GM23248 (cell line): ENCODE measurements at regions not wholly inside any gene's neighbourhood (a gene's known extent, or its start where the extent isn't known, plus 50 kb on each side); places are given as distances from the start of the nearest gene placed in this dataset.

Source experiments
- DNase-seq: peaks from one replicate; pipeline ENCODE4 v3.0.0-alpha.2; 2015
- H2AFZ ChIP-seq: fragments of 200-600 bp; sonication (generic); 2 replicates; pipeline ENCODE4 v1.6.1; 2016; ENCODE audit warnings: antibody characterized with exemption
- H3F3A ChIP-seq: fragments of 200-600 bp; sonication (generic); 2 replicates; pipeline ENCODE4 v1.6.1; 2016; ENCODE audit warnings: mild to moderate bottlenecking, antibody characterized with exemption, mixed run types; ENCODE audit not compliant: insufficient read depth
- H3K27ac ChIP-seq: fragments of 200-600 bp; sonication (generic); 2 replicates; pipeline ENCODE4 v1.5.1; 2016; ENCODE audit warnings: mild to moderate bottlenecking
- H3K27me3 ChIP-seq: fragments of 200-600 bp; sonication (generic); replicated peaks from 2 replicates; pipeline ENCODE4 v1.6.1; 2016; ENCODE audit warnings: mild to moderate bottlenecking; ENCODE audit not compliant: insufficient read depth
- H3K36me3 ChIP-seq: fragments of 200-600 bp; sonication (generic); 2 replicates; pipeline ENCODE4 v1.6.1; 2016; ENCODE audit warnings: low read depth, mild to moderate bottlenecking
- H3K4me1 ChIP-seq: fragments of 200-600 bp; sonication (generic); 2 replicates; pipeline ENCODE4 v1.6.1; 2016; ENCODE audit warnings: mild to moderate bottlenecking; ENCODE audit not compliant: insufficient read depth
- H3K4me2 ChIP-seq: fragments of 200-600 bp; sonication (generic); one replicate; pipeline ENCODE4 v1.6.1; 2016; ENCODE audit warnings: mild to moderate bottlenecking; ENCODE audit not compliant: unreplicated experiment
- H3K4me3 ChIP-seq: fragments of 200-600 bp; sonication (generic); 2 replicates; pipeline ENCODE4 v1.5.1; 2016; ENCODE audit warnings: mild to moderate bottlenecking
- H3K79me2 ChIP-seq: fragments of 200-600 bp; sonication (generic); 2 replicates; pipeline ENCODE4 v1.6.1; 2016; ENCODE audit warnings: mild to moderate bottlenecking; ENCODE audit not compliant: insufficient read depth
- H3K9ac ChIP-seq: fragments of 200-600 bp; sonication (generic); 2 replicates; pipeline ENCODE4 v1.6.1; 2016; ENCODE audit warnings: mild to moderate bottlenecking
- H3K9me2 ChIP-seq: fragments of 200-600 bp; sonication (generic); 2 replicates; pipeline ENCODE4 v1.6.1; 2016; ENCODE audit warnings: mixed run types, mild to moderate bottlenecking, moderate library complexity; ENCODE audit not compliant: insufficient read depth
- H3K9me3 ChIP-seq: fragments of 200-600 bp; sonication (generic); one replicate; pipeline ENCODE4 v1.6.1; 2017; ENCODE audit warnings: low read depth
- H4K20me1 ChIP-seq: fragments of 200-600 bp; sonication (generic); 2 replicates; pipeline ENCODE4 v1.6.0; 2016; ENCODE audit not compliant: insufficient read depth
- EZH2 ChIP-seq: fragments of 200-600 bp; sonication (generic); IDR thresholded peaks from 2 replicates; pipeline ENCODE4 v1.6.1; 2018; ENCODE audit warnings: antibody characterized with exemption, mild to moderate bottlenecking; ENCODE audit not compliant: insufficient read depth, poor library complexity, severe bottlenecking
- EZH2phosphoT487 ChIP-seq: fragments of 200-600 bp; sonication (generic); IDR thresholded peaks from 2 replicates; pipeline ENCODE4 v1.6.1; 2018; ENCODE audit warnings: antibody characterized with exemption, moderate library complexity, mild to moderate bottlenecking, low read depth; ENCODE audit not compliant: insufficient read depth
- WGBS, 2 experiments: methylation state at CpG; one replicate each; pipeline ENCODE4 v1.1.6; 2015 to 2017; ENCODE audit warnings: low lambda C conversion rate in 2 of 2, low coverage in 1 of 2; ENCODE audit errors: missing lambda C conversion rate in 2 of 2; 5-methylcytosine and 5-hydroxymethylcytosine counted together
- in situ Hi-C: fragments of 300-500 bp; cut with MboI; formaldehyde crosslinking; loops from 2 replicates; pipeline ENCODE4 v1.15.0; 2020

DNA sequence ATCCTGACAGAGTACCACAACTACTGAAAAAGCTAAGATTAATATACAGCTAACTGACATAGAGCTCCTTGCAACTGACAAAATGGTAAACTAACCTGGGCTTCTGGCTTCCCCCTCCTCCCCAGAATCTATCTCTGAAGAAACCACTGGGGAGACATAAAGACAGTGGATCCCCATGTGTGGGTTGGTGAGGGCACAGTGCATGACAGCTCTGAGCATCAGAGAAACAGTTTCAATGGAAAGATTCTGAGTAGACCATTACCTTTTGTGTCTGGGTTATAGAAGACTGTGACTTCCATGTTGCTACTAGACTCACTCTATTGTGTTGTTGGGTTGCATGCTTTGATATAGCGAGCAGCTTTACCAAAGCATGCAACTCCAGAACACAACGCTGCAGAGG is 247.4 kb downstream of the EFCAB11 start:
- WGBS, 2 experiments: 95 to 97% methylated on average over 2 of the region's 2 CpGs

DNA sequence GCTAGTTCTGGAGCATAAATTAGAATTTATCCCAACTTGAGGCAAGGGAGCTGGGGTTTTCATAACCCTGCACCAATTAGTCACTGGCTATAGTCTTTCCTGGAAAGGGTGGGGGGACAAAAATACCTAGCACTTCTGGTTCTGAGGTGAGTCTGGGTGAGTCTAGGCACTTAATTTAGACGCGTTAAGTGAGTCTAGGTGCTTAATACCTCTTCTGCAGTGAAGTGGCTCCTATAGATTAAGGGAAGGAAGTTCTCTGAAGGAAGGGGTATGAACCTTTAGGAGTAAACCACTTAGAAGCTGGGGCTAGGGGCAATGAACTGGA is 251.7 kb downstream of the EFCAB11 start:
- 95 to 96% methylated on average over 2 of the region's 2 CpGs for WGBS, 2 experiments
- H4K20me1 ChIP-seq: no peaks in the 10 kb centered on the region
- H3K27ac ChIP-seq: peak overlapping the region; percentile 91
- in situ Hi-C loops: no loop called here
- H2AFZ ChIP-seq: no peak overlapping the region
- no peak for DNase-seq
- H3F3A ChIP-seq: peaks cover 22% of the 10 kb centered on the region
- H3K9ac ChIP-seq: peak overlapping the region; percentile 82; the same call in 1 of the 2 replicates
- no peaks in the 10 kb centered on the region for H3K9me3 ChIP-seq
- peaks cover 13% of the 10 kb centered on the region for H3K4me1 ChIP-seq
- no peak overlapping the region for H3K4me3 ChIP-seq
- TF ChIP-seq EZH2: no peak
- no peak for TF ChIP-seq EZH2phosphoT487
- H3K4me2 ChIP-seq: peak overlapping the region; percentile 82
- no peaks in the 10 kb centered on the region for H3K79me2 ChIP-seq
- H3K27me3 ChIP-seq: no peaks in the 10 kb centered on the region
- no peaks in the 10 kb centered on the region for H3K9me2 ChIP-seq
- H3K36me3 ChIP-seq: no peaks in the 10 kb centered on the region

More for the DNA sequence above, 247.4 kb downstream of the EFCAB11 start:
- Histone ChIP-seq H3K9ac (no peak overlapping the region), H3K4me2 (no peak overlapping the region), H3K27me3 (no peaks in the 10 kb centered on the region), H4K20me1 (no peaks in the 10 kb centered on the region), H3K36me3 (no peaks in the 10 kb centered on the region), H3K27ac (no peak overlapping the region), H3K9me2 (no peaks in the 10 kb centered on the region), H3K9me3 (no peaks in the 10 kb centered on the region), H2AFZ (no peak overlapping the region), H3F3A (peaks cover 7% of the 10 kb centered on the region), H3K4me1 (peaks cover 9% of the 10 kb centered on the region), H3K79me2 (no peaks in the 10 kb centered on the region), H3K4me3 (no peak overlapping the region)
- no peak for TF ChIP-seq EZH2
- TF ChIP-seq EZH2phosphoT487: no peak
- no peak for DNase-seq
- in situ Hi-C loops: no loop called here

DNA sequence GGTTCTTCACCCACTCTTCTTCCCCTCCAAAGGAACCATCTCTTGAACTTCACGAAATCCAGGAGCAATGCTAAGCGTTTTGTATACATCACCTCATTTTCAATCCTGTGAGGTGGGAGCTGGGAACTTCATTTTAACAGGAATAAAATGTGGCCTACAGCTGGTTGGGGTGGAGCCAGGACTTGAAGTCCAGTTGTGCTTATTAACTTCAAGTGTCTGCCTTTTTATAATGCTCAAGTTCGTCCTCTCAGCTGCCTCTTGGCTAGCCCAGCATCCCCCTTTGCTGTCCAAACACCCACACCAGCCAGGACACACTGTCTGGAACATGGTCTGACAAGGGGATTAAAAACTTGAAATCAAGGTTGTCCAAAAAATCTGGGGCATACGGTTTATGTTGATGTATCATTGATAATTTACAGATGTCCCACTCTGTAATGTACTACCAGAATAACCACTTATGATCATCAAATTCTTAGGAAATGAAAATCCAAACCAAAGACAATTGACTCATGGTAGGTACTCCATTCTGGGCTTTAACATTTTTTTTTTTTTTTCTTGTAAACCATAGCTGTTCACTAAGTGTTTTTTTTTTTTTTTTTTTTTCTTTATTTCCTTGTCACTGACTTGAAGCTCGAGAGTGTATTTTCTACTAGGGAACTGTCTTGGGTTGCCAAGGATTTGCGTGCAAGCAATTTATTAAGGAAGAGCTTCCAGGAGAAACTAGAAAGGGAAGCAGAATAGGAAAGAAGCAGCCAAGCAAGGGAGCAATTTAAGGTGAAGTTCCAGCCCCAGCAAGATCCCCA is 252.3 kb downstream of the EFCAB11 start:
- Histone ChIP-seq H3K9me2 (no peaks in the 10 kb centered on the region), H3K27me3 (no peaks in the 10 kb centered on the region), H3K4me3 (peak overlapping the region; percentile 73), H3K9me3 (no peaks in the 10 kb centered on the region), H3F3A (peaks cover 22% of the 10 kb centered on the region), H3K9ac (peak overlapping the region; percentile 82), H3K4me2 (peak overlapping the region; percentile 82), H4K20me1 (no peaks in the 10 kb centered on the region), H3K4me1 (peaks cover 13% of the 10 kb centered on the region), H3K27ac (peak overlapping the region; percentile 91), H3K79me2 (no peaks in the 10 kb centered on the region), H2AFZ (peak overlapping the region; percentile 88), H3K36me3 (no peaks in the 10 kb centered on the region)
- 0 to 1% methylated on average over 6 of the region's 6 CpGs for WGBS, 2 experiments
- TF ChIP-seq EZH2: no peak
- TF ChIP-seq EZH2phosphoT487: no peak
- DNase-seq: peak; percentile 76
- in situ Hi-C loops: no loop called here

DNA sequence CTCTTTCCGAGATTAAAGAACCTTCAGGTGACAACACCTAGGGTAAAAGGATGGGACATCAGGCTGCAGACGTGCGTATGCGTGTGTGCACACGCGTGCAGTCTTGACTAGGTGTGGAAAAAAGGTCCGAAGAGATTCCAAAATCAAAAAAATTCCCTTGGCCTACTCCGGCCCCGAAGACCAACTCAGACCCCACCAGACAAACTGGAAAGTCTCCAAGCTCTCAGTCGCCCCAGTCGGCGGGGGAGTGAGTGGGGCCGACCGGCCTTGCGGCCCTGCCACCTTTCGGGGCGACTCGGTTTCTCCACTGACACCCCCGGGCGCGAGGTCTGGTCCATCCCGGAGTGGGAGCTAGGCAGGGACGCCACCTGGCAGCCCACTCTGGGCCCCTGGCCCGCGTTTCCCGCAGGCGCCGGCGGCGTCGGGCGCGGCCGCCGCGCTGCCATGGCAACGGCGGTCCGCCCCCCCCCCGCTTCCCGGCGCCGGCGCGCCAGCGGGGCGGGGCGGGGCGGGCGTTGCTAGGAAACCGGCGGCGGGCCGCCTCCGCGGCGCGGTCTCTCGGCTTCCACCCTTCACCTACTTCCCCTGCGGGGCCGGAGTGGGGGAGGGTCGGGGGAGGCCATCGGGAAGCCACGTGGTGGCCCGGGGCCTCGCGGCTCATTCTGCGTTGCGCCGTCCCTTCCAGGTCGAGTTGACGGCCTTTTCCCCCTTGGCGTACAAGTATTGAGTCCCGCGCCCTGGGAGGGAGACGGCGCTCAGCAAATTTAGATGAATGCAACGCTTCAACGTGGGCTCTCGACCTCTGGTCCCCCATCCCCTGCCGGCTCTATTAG is 253.1 kb downstream of the EFCAB11 start:
- peaks cover 13% of the 10 kb centered on the region for H3K4me1 ChIP-seq
- peak overlapping the region; percentile 73 for H3K4me3 ChIP-seq
- H3K27ac ChIP-seq: peak overlapping the region; percentile 91
- H3K36me3 ChIP-seq: no peaks in the 10 kb centered on the region
- in situ Hi-C loops: no loop called here
- H3K27me3 ChIP-seq: no peaks in the 10 kb centered on the region
- H3F3A ChIP-seq: peaks cover 22% of the 10 kb centered on the region
- no peaks in the 10 kb centered on the region for H4K20me1 ChIP-seq
- H3K9me2 ChIP-seq: no peaks in the 10 kb centered on the region
- DNase-seq: peak; percentile 89
- H3K4me2 ChIP-seq: peak overlapping the region; percentile 82
- no peaks in the 10 kb centered on the region for H3K9me3 ChIP-seq
- H3K79me2 ChIP-seq: no peaks in the 10 kb centered on the region
- 5 to 9% methylated on average over 25 to 53 of the region's 81 CpGs for WGBS, 2 experiments
- TF ChIP-seq EZH2phosphoT487 (no peak), EZH2 (no peak)
- H3K9ac ChIP-seq: peak overlapping the region; percentile 82
- peak overlapping the region; percentile 88 for H2AFZ ChIP-seq
